HG02610 (cell line): ENCODE measurements at regions not wholly inside any gene's neighbourhood (a gene's known extent, or its start where the extent isn't known, plus 50 kb on each side); places are given as distances from the start of the nearest gene placed in this dataset.

Experiments
- ATAC-seq: cut with Tn5 transposase; IDR thresholded peaks from one replicate; pipeline ENCODE4 v1.9.1; 2021; ENCODE audit warnings: mild to moderate bottlenecking, moderate library complexity; ENCODE audit not compliant: unreplicated experiment

DNA sequence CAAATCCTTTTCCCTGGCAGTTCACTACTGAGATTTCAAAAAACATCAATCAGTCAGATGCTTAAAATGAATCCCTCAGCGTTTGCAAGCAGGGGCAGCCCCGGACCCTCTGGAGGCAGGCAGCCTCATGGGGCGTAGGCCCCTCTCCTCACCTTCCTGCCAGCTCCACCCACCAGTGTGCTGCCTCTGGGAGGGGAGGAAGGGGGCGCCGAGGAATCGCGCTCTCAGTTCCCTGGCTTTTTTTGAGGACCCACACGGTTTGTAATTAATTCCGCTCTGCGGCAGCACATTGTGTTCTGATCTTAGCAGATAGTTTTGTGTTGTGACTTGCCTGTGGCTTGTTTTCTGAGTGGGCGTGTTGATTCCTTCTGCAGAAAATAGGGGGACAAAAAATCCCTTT, 159.9 kb downstream of the KLF13 start:
- no peak for ATAC-seq

DNA sequence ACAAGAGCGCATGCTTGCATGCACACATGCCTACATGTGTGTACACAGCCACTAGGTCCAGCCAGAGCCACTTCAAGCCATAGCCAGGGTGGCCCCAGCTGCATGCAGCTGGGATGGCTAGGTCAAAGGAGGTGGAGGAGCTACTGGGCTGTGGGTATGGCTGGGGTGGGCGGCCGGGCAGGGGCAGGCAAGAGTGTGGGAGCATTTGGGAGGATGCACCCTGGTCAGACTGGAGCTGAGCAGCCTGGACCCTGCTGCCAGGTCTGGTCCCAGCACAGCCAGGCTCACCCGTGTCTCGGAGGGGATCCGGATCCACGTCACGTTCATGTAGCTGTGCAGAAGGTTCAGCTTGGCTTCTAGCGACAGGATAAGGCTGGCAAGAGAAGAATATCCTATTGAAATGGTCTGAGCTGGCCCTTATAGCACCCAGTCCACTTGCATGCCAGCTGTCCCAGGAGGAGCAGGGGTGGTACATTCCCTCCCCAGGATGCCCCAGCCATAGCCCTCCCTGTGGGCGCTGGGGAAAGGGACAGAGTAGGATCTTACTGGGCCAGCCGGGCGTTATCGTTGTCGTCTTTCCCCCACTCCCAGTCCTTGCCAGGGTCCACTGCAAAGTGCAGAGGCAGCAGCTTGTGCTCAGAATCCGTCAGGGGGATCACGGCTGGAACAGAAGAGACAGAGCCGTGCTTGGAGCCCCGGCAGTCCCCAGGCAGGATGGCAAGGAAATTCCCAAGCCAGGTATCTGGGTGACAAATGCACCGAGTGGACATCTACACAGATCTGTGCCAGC, 160.5 kb downstream of the KLF13 start:
- no peak for ATAC-seq

DNA sequence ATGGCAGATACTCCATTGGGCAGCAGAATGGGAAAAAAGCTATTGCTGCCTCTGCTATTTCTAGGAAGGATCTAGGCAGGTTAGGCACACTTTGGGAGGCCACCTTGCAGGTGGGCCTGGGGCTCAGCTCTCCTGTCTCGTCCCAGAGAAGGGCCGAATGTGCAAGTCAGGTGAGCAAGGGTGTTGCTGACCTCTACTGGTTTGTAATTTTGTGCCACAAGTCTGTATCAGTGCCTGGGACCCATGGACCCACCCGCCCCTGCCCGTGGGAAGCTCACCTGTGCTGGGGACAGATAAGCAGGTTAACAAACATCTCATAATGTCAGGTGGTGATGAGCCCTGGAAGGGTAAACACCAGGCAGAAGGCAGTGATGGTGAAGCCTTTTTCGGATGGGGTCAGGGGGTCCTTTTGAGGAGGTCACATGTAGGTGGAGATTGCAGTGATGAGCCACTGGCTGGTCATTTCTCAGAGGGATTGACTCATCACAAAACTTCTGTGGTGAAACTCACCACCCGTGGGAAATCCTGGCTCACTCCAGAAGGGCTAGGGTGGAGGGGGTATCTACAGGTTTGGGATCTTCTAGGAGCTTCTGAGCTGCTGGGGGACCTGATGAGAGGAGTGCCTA, 161.3 kb downstream of the KLF13 start:
- ATAC-seq, result peak; percentile 52

DNA sequence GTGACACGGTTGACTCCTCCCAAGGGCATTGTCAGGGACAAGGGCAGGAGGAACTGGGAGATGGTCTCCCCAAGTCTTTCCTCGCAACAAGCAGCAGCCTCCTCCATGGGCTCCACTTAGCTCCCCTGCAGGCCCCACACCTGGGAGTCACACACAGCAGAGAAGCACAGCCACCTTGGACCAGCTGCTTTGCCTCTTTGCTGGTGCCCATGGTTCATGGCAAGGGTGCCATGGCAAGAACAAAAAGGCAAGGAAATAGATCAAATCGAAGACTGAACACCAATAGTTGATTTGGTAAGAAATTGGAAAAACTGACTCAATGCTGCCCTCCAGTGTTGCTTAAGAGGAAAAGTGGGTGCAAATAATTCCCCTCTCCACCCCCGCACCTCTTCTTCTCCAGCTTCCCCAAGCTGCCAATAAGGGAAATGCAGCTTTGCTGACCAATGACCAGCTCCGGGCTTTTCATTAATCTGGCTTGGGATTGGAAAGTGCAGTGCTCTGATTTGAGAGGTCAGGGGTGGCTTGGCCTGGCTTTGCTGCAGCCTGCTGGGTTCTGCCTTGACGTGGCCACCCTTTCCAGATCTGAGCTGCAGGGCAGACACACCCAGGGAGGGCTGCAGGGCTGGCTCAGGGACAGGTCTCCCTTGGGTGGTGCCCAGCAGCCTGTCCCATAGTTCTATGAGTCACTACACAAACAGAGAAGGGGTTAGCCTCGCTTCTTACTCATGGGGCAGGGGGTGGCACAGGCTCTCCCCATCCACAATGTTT, 162.0 kb downstream of the KLF13 start:
- ATAC-seq, result peak; percentile 30

DNA sequence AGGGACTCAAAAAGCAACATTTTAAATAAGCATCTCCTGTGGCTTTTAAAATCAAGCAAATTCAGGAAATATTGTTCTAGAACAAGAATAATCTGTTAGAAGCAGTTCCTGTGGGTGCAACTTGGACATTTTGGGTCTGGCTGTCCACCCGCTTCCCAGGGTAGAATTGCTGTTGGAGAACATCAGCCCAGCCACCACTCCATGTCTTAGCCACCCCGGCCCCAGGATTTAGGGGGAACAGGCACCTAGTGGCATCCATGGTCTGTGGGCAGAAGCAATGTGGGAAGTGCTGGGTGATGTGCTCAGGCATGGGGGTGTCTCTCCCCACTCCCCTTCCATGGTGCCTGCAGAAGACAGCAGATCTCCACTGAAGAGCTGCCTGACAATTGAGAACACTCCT, 162.6 kb downstream of the KLF13 start:
- no peak for ATAC-seq

DNA sequence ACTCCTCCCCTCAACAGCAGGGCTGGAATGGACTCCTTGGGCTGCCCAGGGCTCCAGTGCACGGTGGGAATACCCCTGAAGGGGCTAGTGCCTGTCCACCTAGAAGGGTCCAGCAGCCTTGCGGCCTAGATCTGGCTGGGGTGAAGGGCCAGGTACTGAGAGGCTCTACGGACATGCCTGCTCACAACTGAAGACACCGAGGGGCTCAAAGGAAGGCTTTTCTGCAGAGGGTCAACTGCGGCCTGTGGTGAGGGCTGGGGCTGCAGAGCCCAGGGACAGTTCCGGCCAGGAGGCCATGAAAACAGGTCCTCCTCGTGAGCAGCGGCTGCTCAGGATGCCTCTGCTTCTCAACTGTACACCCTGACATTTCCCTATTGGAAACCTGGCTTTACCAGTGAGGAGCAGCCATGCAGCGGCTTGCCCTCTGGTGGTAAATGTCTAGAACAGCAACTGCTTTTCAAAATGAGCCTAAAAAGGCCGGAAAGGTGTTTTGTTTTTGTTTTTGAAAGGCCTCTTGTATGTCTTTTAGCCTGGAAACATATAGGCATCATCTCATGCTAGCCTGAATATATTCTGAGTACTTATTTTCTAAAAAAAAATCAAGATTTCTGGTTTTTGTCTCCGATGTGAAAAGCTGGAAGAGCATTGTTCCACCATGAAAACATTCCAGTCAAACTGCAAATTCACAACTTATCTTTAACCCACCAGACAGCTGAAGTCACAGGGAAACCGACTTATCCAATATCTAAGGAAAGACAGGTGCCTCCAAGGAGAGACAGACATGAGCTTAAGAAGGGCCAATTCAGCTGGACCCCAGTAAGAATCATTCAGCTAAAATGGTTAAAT, 163.4 kb downstream of the KLF13 start:
- ATAC-seq, result no peak

DNA sequence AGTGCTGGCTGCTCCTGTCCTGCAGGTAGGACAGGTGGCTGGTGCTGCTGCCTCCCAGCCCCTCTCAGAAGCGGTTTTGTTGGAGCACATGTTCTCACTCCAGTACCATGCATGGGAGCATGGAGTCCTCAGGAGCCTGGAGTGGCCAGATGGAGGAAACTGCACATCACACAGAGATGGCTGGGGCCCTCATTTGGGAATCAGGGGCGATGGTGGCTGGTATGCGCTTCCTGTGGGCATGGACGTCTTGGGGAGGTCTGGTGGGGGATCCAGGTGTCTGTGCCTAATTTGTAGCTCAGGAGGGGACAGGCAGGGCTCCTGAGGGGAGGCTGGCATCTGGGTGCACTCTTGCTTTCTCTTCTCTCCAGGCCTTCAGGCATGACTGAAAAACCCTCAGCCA, 168.2 kb downstream of the KLF13 start:
- no peak for ATAC-seq

DNA sequence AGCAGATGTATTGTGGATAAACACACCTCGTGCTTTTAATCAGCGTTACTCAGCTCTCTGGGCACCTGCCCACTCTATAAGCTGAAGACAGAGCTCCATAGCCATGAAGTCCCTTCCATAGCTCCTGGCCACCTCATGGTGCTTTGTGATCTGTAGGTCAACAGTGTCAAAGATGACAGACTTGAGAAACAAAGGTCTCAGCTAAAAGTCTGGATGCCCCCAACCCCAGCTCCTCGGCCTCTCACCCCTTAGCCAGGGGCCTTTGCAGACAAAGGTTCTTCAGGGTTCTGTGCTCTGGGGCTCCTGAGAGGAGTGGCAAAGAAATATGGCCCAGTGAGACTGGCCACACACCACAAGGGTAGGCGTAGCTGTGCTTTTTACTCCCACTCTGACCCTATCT, 168.6 kb downstream of the KLF13 start:
- ATAC-seq, result no peak

DNA sequence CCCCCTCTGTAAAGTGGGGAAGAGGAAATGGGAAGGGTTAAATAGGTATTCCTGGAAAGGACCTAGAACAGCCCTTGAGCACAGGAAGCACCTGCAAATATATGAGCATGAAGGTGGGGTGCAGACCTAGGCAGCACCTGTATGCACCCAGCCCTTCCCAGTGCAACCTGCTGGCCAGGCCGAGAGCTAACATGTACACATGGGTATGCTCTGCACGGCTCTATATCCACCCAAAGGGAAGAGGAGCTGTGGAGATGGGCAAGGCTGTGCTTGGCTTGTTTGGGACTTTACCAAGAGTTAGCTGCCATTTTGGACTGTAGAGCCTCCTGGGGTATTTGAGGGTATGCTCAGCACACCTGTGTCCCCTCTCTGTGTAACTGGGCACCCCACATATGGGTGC, 171.2 kb downstream of the KLF13 start:
- no peak for ATAC-seq

DNA sequence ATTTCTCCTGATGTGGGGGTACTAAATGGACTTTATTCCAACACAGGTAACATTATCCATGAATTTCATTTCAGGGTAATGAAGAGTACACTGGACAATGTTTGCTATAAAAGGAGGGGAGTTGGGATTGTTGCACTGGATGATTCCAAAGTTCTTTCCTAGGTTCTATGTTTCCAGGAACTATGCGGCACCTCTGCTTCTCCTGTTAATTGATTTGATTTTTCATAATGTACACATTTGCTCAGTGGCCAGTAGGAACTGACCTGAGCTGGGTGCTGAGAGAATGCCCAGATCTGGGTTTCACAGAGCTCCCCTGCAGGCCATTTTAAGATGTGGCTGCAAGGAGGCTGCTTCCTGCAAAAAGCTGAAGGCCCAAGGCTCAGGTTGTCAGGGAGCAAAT, 171.7 kb downstream of the KLF13 start:
- ATAC-seq, result no peak

DNA sequence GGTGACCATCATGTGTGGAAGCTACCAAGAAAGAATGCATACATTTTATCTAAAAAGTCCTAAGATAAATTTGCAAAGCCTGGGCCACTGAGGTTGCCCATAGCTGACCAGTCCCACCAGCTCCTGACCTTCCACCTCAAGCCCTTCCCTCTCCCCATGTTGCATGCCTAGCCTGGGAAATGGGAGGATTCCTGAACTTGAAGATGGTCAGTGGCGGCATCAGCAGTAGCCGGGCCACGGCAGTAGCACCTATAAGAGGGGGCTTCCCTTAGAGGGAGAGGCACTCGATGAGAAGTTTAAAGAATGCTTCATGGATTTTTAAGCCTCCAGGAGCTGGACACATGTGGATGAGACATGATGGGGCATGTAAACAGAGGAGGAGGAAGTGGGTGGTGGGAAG, 172.1 kb downstream of the KLF13 start:
- ATAC-seq, result no peak

DNA sequence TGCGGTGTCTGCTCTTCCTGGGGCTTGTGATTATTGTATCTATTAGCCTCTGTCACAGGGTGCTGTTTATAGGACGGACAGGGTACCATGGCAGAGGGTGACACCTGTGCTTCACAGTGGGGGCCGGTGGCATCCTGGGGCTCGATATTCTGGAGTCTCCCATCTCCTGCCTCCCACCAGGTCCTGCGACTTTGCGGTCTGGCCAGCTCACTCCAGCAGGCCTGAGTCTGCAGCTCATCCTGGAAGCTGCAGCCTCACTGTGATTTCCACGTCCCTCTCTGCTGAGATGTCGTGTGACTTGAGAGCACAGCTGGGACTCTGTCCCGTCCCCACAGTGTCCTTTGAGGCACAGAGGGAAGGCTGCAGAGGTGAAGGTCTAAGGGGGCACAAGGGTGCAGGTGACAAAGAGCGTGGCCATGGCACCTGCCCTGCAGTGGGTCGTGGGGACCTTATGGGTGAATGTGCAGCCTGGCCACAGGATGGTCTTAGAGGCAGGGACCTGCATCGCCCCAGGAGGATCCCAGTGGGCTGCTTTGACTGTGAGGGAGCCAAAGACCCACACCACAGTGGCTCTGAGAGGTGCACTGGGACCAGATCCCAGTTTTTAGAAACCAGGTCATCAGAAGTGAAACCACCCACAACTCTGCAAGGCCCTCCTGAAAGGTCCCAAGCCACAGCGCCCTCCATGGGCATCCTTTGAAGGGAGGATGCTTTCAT, 172.8 kb downstream of the KLF13 start:
- no peak for ATAC-seq

DNA sequence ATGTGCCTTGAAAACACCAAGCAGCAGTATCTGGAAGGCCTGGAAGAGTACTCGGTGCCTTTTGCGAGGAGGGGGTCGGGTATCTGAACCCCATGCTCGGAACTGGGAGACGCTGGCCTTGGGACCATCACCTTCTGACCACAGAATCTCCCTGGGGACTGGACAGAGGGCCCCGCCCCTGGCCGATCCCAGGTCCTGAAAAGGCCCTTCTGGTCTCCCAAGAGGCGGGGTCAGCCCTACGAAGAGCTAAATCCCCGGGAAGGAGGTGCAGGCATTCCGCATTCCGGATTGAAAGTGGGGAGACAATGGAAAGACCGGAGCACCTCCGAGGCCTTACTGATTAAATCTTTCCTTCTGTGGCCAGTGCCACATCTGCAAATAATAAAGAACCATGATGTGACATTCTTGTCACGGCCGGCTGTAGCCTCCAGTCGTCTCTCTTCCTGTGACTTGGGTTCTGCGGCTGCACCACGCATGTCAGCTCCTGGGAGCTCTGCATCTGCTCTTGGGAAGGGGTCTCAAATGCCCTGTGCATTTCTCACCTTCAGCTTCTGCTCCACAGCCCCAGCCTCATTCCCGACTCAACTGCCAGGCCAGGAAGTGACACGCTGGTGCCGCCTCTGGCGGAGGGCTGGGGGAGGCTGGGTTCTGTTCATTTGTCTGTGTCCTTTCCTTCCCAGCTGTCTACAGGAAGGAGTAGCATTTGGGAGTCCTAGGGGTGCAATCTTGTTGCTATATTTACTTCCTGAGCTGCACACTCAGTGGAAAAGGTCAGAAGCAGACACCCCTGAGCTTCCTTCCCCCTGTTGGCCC, 173.5 kb downstream of the KLF13 start:
- ATAC-seq, result no peak

DNA sequence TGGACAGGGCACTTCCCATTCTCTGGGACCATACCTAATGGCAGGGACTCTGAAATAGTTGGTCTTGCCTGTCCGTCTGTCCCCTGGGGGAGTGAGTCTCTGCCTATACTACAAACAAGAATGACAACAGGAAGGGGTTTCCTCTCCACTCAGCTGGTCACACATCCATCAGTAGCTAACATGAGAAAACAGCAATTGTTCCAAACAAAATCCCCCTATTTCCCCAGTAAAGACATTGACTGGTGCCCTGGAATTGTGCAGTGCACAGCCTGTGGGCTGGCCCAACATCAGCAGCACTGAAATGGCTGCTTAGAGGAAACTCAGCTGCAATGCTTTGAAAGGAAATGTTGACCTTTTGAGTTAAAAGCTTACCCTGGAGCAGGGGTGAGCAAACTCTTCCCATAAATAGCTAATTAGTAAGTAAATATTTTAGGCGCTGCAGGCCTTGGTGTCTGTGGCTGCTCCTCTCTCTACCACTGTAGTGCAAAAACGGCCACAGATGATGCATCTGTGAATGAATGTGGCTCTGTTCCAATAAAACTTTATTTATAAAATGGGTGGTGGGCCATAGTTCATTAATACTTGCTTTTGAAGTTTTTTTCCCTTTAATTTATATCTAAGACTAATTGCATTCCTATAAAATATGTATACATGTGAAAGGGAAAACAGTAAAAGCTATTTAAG, 174.3 kb downstream of the KLF13 start:
- ATAC-seq, result no peak

DNA sequence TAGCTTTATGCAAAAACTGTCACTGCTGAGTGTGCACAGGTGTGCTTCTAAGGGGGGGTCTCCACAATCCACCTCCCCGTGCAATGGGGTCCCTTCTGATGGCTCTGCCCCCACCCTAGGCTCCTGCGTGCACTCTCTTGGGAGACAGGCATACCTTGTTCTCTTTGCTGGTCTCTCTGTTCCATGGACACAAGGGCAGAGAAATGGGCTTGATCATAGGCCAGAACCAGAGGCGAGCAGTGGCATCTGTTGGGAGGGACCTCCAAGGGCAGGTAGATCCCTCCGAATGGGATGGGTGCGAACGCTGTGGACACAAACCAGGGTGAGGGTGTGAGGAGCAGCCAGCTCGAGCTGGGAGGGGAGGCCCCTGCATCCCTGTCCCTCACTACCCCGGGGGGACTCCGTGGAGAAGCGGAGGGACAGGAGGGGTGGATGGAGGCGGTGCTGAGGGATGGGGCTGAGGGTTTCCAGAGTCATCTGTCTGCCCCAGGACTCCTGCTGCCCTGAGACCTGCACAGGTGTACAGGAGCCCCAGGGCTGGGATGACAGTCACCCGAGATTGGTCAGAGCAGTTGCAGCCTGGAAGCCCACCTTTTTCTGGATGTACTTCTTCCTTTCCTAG, 175.0 kb downstream of the KLF13 start:
- ATAC-seq, result no peak

DNA sequence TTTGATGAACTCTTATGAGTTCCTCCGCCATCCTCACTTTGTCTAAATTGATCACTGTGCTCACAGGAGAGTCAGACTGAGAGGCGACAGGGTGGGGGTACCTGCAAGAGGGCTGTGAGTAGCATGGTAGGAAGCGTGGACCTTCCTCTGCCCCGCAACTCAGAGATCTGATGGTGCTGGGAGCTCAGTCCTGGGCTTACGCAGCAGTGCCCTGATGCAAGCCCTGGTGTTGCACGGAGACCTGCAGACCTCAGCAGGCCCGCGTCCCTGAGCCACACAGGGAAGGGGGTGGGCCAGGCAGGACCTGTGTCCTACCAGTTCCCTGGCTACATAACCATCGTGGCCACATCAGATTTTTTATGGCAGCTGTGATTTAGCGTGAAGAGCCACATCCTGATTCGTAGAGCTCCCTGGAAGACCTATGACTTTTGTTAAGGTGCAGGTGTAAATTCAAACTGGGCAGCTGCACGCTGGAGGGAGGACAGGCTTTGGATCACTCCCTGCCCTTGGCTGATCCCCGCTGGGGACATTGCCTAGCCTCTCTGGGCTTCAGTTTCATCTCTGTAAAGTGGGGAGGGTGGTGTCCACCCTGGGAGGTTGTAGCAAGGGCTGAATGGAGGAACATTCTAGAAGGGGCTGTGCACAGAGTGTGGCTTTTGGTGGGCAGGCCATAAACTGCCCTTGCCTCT, 176.1 kb downstream of the KLF13 start:
- ATAC-seq, result no peak

DNA sequence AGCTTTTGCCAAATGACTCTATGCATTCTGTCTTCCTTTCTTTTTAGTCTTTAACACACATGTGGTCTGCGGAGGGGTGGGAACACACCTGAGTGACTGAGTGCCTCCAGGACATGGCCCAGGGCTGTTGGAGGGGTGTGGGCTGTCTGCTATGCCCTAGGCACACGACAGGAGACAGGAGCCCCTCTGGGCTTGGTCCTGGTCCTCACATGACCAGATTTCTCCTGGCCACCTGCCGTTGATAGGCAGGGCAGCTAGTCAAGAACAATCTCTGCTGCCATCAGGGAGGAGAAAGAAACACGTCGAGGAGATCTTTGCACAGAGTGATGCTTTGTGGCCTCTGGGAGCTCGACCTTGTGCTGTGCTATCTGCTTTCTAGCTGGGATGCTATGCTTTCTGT, 176.6 kb downstream of the KLF13 start:
- ATAC-seq, result no peak
